Aorta (tissue), 5 donors: ENCODE measurements at regions not wholly inside any gene's neighbourhood (a gene's known extent, or its start where the extent isn't known, plus 50 kb on each side); places are given as distances from the start of the nearest gene placed in this dataset.

Experiments used
- ATAC-seq: fragments of 200-7000 bp; cut with Tn5 transposase; one replicate; pipeline ENCODE4 v1.9.1; 2022; ENCODE audit warnings: moderate library complexity; ENCODE audit not compliant: low FRiP score
- DNase-seq, 2 donors: peaks; one replicate each; pipeline ENCODE4 v3.0.0-alpha.2; 2020
- H3K27ac ChIP-seq, 2 donors: one replicate each; pipeline ENCODE4 v1.5.1; 2013; ENCODE audit warnings: low read length in 2 of 2, mild to moderate bottlenecking in 2 of 2, moderate library complexity in 2 of 2, control low read depth in 1 of 2, inconsistent platforms in 1 of 2, low read depth in 1 of 2
- H3K27me3 ChIP-seq, 2 donors: one replicate each; pipeline ENCODE4 v1.6.1; 2013; ENCODE audit warnings: control low read depth in 1 of 2, low read length in 1 of 2, mild to moderate bottlenecking in 1 of 2, moderate library complexity in 1 of 2; ENCODE audit not compliant: insufficient read depth in 2 of 2, control insufficient read depth in 1 of 2
- H3K36me3 ChIP-seq, 2 donors: one replicate each; pipeline ENCODE4 v1.6.1; 2013; ENCODE audit warnings: control low read depth in 1 of 2, low read length in 1 of 2, mild to moderate bottlenecking in 1 of 2; ENCODE audit not compliant: insufficient read depth in 2 of 2, control insufficient read depth in 1 of 2
- H3K4me1 ChIP-seq, 2 donors: one replicate each; pipeline ENCODE4 v1.6.1; 2013; ENCODE audit warnings: low read length in 2 of 2, control low read depth in 1 of 2, mild to moderate bottlenecking in 1 of 2, moderate library complexity in 1 of 2; ENCODE audit not compliant: insufficient read depth in 2 of 2, control insufficient read depth in 1 of 2
- H3K4me3 ChIP-seq, 2 donors: one replicate each; pipeline ENCODE4 v1.5.1; 2013; ENCODE audit warnings: low read length in 2 of 2, control low read depth in 1 of 2, mild to moderate bottlenecking in 1 of 2
- H3K9me3 ChIP-seq: one replicate; pipeline ENCODE4 v1.6.1; 2013; ENCODE audit warnings: mild to moderate bottlenecking, low read length; ENCODE audit not compliant: control insufficient read depth
- WGBS, 2 donors: extraction: QIAGEN DNeasy Blood & Tissue Kit; methylation state at CpG; one replicate each; pipeline ENCODE4 v1.1.7; 2013; 5-methylcytosine and 5-hydroxymethylcytosine counted together
- intact Hi-C, 2 donors: fragments of 100-400 bp; cut with DNase I; formaldehyde crosslinking; loops; one replicate each; pipeline versions ENCODE4 v1.14.2 to v1.15.0; 2022
- donor health status: healthy with polysubstance abuse.
- donor health status: Bipolar disorder and iron deficiency.
- donor health status: DM: no; HTN: no; CAD: no.
- donor health status: DM: no; HTN: no; CAD: no.
- donor health status: DM: yes; HTN: yes; CAD: no.

GRCh38 chr9:87340391-87340790 lies 157.3 kb upstream of the DAPK1 start:
- Histone ChIP-seq H3K36me3 (no peaks in the 10 kb centered on the region), H3K4me3 (no peak overlapping the region), H3K27me3 (no peaks in the 10 kb centered on the region), H3K9me3 (no peaks in the 10 kb centered on the region), H3K4me1 (no peaks in the 10 kb centered on the region), H3K27ac (no peak overlapping the region)
- 88 to 92% methylated on average over 4 of the region's 4 CpGs for WGBS, 2 donors
- ATAC-seq: no peak
- intact Hi-C loops: no loop called here
- no peak for DNase-seq

GRCh38 chr9:87342743-87343142 lies 154.9 kb upstream of the DAPK1 start:
- Histone ChIP-seq H3K9me3 (no peaks in the 10 kb centered on the region), H3K4me1 (no peaks in the 10 kb centered on the region), H3K27ac (no peak overlapping the region), H3K4me3 (no peak overlapping the region), H3K27me3 (no peaks in the 10 kb centered on the region), H3K36me3 (no peaks in the 10 kb centered on the region)
- ATAC-seq (no peak), DNase-seq (no peak)
- intact Hi-C loops: no loop called here
- 44 to 48% methylated on average over 7 of the region's 7 CpGs for WGBS, 2 donors

- no peaks in the 10 kb centered on the region for H3K27me3 ChIP-seq
- intact Hi-C loops: no loop called here
Measured at GRCh38 chr9:87343816-87344430, 153.7 kb upstream of the DAPK1 start.

GRCh38 chr9:87346061-87346665 lies 151.5 kb upstream of the DAPK1 start:
- no peak for DNase-seq
- no peaks in the 10 kb centered on the region for H3K4me1 ChIP-seq
- no peaks in the 10 kb centered on the region for H3K36me3 ChIP-seq
- 46 to 49% methylated on average over 5 of the region's 5 CpGs for WGBS, 2 donors
- H3K27me3 ChIP-seq: no peaks in the 10 kb centered on the region
- H3K9me3 ChIP-seq: no peaks in the 10 kb centered on the region
- no peak overlapping the region for H3K27ac ChIP-seq
- intact Hi-C loops: no loop called here
- no peak for ATAC-seq
- no peak overlapping the region for H3K4me3 ChIP-seq

More at GRCh38 chr9:87343816-87344430, 153.7 kb upstream of the DAPK1 start:
- H3K36me3 ChIP-seq: no peaks in the 10 kb centered on the region
- no peak overlapping the region for H3K27ac ChIP-seq
- ATAC-seq (no peak), DNase-seq (no peak)
- no peaks in the 10 kb centered on the region for H3K9me3 ChIP-seq
- no peaks in the 10 kb centered on the region for H3K4me1 ChIP-seq
- WGBS, 2 donors: 78 to 79% methylated on average over 5 of the region's 5 CpGs
- H3K4me3 ChIP-seq: no peak overlapping the region

- Histone ChIP-seq H3K27me3 (no peaks in the 10 kb centered on the region), H3K9me3 (no peaks in the 10 kb centered on the region), H3K27ac (no peak overlapping the region), H3K4me3 (no peak overlapping the region), H3K36me3 (no peaks in the 10 kb centered on the region), H3K4me1 (no peaks in the 10 kb centered on the region)
- ATAC-seq (no peak), DNase-seq (no peak)
- intact Hi-C loops: no loop called here
- 37 to 53% methylated on average over 2 of the region's 2 CpGs for WGBS, 2 donors
Measured at GRCh38 chr9:87350915-87351314, 146.8 kb upstream of the DAPK1 start.

GRCh38 chr9:87353301-87353700 lies 144.4 kb upstream of the DAPK1 start:
- Histone ChIP-seq H3K27ac (no peak overlapping the region), H3K9me3 (no peaks in the 10 kb centered on the region), H3K36me3 (no peaks in the 10 kb centered on the region), H3K4me1 (no peaks in the 10 kb centered on the region), H3K4me3 (no peak overlapping the region), H3K27me3 (no peaks in the 10 kb centered on the region)
- intact Hi-C loops: no loop called here
- DNase-seq: no peak
- ATAC-seq: no peak
- 90 to 95% methylated on average over 3 of the region's 3 CpGs for WGBS, 2 donors

GRCh38 chr9:87354147-87354546 lies 143.5 kb upstream of the DAPK1 start:
- H3K36me3 ChIP-seq: no peaks in the 10 kb centered on the region
- H3K9me3 ChIP-seq: no peaks in the 10 kb centered on the region
- no peak overlapping the region for H3K4me3 ChIP-seq
- ATAC-seq (no peak), DNase-seq (no peak)
- WGBS, 2 donors: 48 to 61% methylated on average over 1 of the region's 1 CpG
- no peaks in the 10 kb centered on the region for H3K4me1 ChIP-seq
- intact Hi-C loops: no loop called here
- H3K27me3 ChIP-seq: no peaks in the 10 kb centered on the region
- H3K27ac ChIP-seq: no peak overlapping the region

GRCh38 chr9:87357600-87357999 lies 140.1 kb upstream of the DAPK1 start:
- intact Hi-C loops: no loop called here
- H3K36me3 ChIP-seq: no peaks in the 10 kb centered on the region
- H3K27ac ChIP-seq: no peak overlapping the region
- ATAC-seq (no peak), DNase-seq (no peak)
- 94 to 98% methylated on average over 1 of the region's 1 CpG for WGBS, 2 donors
- H3K4me1 ChIP-seq: no peaks in the 10 kb centered on the region
- no peaks in the 10 kb centered on the region for H3K27me3 ChIP-seq
- H3K9me3 ChIP-seq: no peaks in the 10 kb centered on the region
- no peak overlapping the region for H3K4me3 ChIP-seq

- H3K27me3 ChIP-seq: no peaks in the 10 kb centered on the region
- DNase-seq: no peak
- ATAC-seq: no peak
- no peak overlapping the region for H3K27ac ChIP-seq
- H3K4me3 ChIP-seq: no peak overlapping the region
- H3K9me3 ChIP-seq: no peaks in the 10 kb centered on the region
- no peaks in the 10 kb centered on the region for H3K4me1 ChIP-seq
- H3K36me3 ChIP-seq: no peaks in the 10 kb centered on the region
- intact Hi-C loops: no loop called here
Measured at GRCh38 chr9:87359264-87359663, 138.4 kb upstream of the DAPK1 start.
